H1 (cell line): ENCODE measurements at regions not wholly inside any gene's neighbourhood (a gene's known extent, or its start where the extent isn't known, plus 50 kb on each side); places are given as distances from the start of the nearest gene placed in this dataset.

Experiments used
- CHD1 ChIP-seq: IDR thresholded peaks from 2 replicates; pipeline ENCODE4 v1.6.1; 2012; ENCODE audit warnings: low read depth, low read length, improper control_type of control experiment
- FOSL1 ChIP-seq: IDR thresholded peaks from 2 replicates; pipeline ENCODE4 v1.6.1; 2011; ENCODE audit warnings: mild to moderate bottlenecking, low read depth, low read length, moderate library complexity; ENCODE audit not compliant: insufficient read depth
- HDAC6 ChIP-seq: IDR thresholded peaks from one replicate; pipeline ENCODE4 v1.7.1; 2012; ENCODE audit warnings: low read depth, mild to moderate bottlenecking, inconsistent platforms, low read length, moderate library complexity
- NRF1 ChIP-seq: IDR thresholded peaks from 2 replicates; pipeline ENCODE4 v1.6.1; 2011; ENCODE audit warnings: mild to moderate bottlenecking, low read depth, low read length, improper control_type of control experiment
- TF ChIP-seq, protein P1 (sequence below): fragments of 300-600 bp; sonication (generic); IDR thresholded peaks from 2 replicates; pipeline ENCODE4 v1.7.1; 2012; ENCODE audit warnings: low read length, moderate library complexity, mild to moderate bottlenecking, inconsistent platforms; ENCODE audit not compliant: insufficient replicate concordance

DNA sequence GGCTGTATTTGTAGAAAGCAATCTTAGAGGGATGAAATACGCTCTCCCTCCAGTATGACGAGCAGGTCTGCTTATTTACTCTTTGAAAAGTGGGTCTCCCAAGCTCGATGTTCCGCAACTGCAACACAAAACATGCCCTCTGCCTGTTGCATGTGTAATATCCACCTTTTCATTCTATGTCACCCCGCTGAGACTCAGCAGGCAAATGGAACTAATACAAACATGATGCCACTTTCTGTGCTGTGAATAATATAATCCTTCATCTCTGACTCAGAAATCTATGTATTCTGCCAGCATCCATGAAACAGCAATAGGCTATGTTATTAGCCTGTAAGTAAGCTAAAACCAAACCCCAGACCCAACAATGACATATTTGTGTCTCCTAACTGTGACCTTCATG is 200.8 kb upstream of the TMCO5A start (continued):
- TF ChIP-seq, protein P1, sequence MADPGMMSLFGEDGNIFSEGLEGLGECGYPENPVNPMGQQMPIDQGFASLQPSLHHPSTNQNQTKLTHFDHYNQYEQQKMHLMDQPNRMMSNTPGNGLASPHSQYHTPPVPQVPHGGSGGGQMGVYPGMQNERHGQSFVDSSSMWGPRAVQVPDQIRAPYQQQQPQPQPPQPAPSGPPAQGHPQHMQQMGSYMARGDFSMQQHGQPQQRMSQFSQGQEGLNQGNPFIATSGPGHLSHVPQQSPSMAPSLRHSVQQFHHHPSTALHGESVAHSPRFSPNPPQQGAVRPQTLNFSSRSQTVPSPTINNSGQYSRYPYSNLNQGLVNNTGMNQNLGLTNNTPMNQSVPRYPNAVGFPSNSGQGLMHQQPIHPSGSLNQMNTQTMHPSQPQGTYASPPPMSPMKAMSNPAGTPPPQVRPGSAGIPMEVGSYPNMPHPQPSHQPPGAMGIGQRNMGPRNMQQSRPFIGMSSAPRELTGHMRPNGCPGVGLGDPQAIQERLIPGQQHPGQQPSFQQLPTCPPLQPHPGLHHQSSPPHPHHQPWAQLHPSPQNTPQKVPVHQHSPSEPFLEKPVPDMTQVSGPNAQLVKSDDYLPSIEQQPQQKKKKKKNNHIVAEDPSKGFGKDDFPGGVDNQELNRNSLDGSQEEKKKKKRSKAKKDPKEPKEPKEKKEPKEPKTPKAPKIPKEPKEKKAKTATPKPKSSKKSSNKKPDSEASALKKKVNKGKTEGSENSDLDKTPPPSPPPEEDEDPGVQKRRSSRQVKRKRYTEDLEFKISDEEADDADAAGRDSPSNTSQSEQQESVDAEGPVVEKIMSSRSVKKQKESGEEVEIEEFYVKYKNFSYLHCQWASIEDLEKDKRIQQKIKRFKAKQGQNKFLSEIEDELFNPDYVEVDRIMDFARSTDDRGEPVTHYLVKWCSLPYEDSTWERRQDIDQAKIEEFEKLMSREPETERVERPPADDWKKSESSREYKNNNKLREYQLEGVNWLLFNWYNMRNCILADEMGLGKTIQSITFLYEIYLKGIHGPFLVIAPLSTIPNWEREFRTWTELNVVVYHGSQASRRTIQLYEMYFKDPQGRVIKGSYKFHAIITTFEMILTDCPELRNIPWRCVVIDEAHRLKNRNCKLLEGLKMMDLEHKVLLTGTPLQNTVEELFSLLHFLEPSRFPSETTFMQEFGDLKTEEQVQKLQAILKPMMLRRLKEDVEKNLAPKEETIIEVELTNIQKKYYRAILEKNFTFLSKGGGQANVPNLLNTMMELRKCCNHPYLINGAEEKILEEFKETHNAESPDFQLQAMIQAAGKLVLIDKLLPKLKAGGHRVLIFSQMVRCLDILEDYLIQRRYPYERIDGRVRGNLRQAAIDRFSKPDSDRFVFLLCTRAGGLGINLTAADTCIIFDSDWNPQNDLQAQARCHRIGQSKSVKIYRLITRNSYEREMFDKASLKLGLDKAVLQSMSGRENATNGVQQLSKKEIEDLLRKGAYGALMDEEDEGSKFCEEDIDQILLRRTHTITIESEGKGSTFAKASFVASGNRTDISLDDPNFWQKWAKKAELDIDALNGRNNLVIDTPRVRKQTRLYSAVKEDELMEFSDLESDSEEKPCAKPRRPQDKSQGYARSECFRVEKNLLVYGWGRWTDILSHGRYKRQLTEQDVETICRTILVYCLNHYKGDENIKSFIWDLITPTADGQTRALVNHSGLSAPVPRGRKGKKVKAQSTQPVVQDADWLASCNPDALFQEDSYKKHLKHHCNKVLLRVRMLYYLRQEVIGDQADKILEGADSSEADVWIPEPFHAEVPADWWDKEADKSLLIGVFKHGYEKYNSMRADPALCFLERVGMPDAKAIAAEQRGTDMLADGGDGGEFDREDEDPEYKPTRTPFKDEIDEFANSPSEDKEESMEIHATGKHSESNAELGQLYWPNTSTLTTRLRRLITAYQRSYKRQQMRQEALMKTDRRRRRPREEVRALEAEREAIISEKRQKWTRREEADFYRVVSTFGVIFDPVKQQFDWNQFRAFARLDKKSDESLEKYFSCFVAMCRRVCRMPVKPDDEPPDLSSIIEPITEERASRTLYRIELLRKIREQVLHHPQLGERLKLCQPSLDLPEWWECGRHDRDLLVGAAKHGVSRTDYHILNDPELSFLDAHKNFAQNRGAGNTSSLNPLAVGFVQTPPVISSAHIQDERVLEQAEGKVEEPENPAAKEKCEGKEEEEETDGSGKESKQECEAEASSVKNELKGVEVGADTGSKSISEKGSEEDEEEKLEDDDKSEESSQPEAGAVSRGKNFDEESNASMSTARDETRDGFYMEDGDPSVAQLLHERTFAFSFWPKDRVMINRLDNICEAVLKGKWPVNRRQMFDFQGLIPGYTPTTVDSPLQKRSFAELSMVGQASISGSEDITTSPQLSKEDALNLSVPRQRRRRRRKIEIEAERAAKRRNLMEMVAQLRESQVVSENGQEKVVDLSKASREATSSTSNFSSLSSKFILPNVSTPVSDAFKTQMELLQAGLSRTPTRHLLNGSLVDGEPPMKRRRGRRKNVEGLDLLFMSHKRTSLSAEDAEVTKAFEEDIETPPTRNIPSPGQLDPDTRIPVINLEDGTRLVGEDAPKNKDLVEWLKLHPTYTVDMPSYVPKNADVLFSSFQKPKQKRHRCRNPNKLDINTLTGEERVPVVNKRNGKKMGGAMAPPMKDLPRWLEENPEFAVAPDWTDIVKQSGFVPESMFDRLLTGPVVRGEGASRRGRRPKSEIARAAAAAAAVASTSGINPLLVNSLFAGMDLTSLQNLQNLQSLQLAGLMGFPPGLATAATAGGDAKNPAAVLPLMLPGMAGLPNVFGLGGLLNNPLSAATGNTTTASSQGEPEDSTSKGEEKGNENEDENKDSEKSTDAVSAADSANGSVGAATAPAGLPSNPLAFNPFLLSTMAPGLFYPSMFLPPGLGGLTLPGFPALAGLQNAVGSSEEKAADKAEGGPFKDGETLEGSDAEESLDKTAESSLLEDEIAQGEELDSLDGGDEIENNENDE, result no peak
- TF ChIP-seq FOSL1 (no peak), HDAC6 (no peak), NRF1 (no peak), CHD1 (no peak)
